ENCODE measurements at regions not wholly inside any gene's neighbourhood (a gene's known extent, or its start where the extent isn't known, plus 50 kb on each side); places are given as distances from the start of the nearest gene placed in this dataset.

- TF ChIP-seq CTCF (IDR thresholded peaks at IDR 0.05; ENCODE audit: unreplicated experiment), result no peak
- BruUV-seq (replicated peaks), result no TSS peak
- Mint-ChIP-seq H3K27ac (ENCODE audit: unreplicated experiment) (no peak overlapping the region), H3K9me3 (ENCODE audit: low read depth, unreplicated experiment) (peaks cover 5% of the 10 kb centered on the region), H3K4me1 (ENCODE audit: low read depth, unreplicated experiment) (no peaks in the 10 kb centered on the region), H3K36me3 (ENCODE audit: insufficient read depth, unreplicated experiment) (no peaks in the 10 kb centered on the region), H3K4me3 (ENCODE audit: low read depth, unreplicated experiment) (no peak overlapping the region), H3K27me3 (ENCODE audit: unreplicated experiment) (peaks cover 40% of the 10 kb centered on the region)
- DNase-seq, result no peak
- CTCF ChIA-PET, result no interaction called here
- intact Hi-C loops (cut with micrococcal nuclease; ENCODE audit: unreplicated experiment), result no loop called here
Measured at GRCh38 chr3:127059072-127059471, 76.2 kb downstream of the PLXNA1 start.

- no peak overlapping the region for H3K27ac Mint-ChIP-seq (ENCODE audit: unreplicated experiment)
- peaks cover 9% of the 10 kb centered on the region for H3K4me1 Mint-ChIP-seq (ENCODE audit: low read depth, unreplicated experiment)
- peaks cover 5% of the 10 kb centered on the region for H3K9me3 Mint-ChIP-seq (ENCODE audit: low read depth, unreplicated experiment)
- no peak for DNase-seq
- H3K4me3 Mint-ChIP-seq (ENCODE audit: low read depth, unreplicated experiment), result no peak overlapping the region
- intact Hi-C loops (cut with micrococcal nuclease; ENCODE audit: unreplicated experiment), result no loop called here
- peaks cover 52% of the 10 kb centered on the region for H3K27me3 Mint-ChIP-seq (ENCODE audit: unreplicated experiment)
- H3K36me3 Mint-ChIP-seq (ENCODE audit: insufficient read depth, unreplicated experiment), result no peaks in the 10 kb centered on the region
- no TSS peak for BruUV-seq (replicated peaks)
- TF ChIP-seq CTCF (IDR thresholded peaks at IDR 0.05; ENCODE audit: unreplicated experiment), result no peak
- CTCF ChIA-PET, result no interaction called here
Measured at GRCh38 chr3:127061641-127062040, 78.7 kb downstream of the PLXNA1 start.

GRCh38 chr3:127062926-127063325 lies 80.0 kb downstream of the PLXNA1 start:
- intact Hi-C loops (cut with micrococcal nuclease; ENCODE audit: unreplicated experiment), result no loop called here
- Mint-ChIP-seq H3K27me3 (ENCODE audit: unreplicated experiment) (peaks cover 53% of the 10 kb centered on the region), H3K4me3 (ENCODE audit: low read depth, unreplicated experiment) (no peak overlapping the region), H3K27ac (ENCODE audit: unreplicated experiment) (no peak overlapping the region), H3K4me1 (ENCODE audit: low read depth, unreplicated experiment) (peaks cover 9% of the 10 kb centered on the region), H3K9me3 (ENCODE audit: low read depth, unreplicated experiment) (no peaks in the 10 kb centered on the region), H3K36me3 (ENCODE audit: insufficient read depth, unreplicated experiment) (no peaks in the 10 kb centered on the region)
- no peak for DNase-seq
- CTCF ChIA-PET, result interaction anchor here (1.2 kb wide), 1 partner anchor 12 kb away, joined by 3 read pairs; no protein-coding TSS in a partner anchor
- TF ChIP-seq CTCF (IDR thresholded peaks at IDR 0.05; ENCODE audit: unreplicated experiment), result no peak
- no TSS peak for BruUV-seq (replicated peaks)

GRCh38 chr3:127063916-127064315 lies 81.0 kb downstream of the PLXNA1 start:
- no peak for DNase-seq
- no TSS peak for BruUV-seq (replicated peaks)
- intact Hi-C loops (cut with micrococcal nuclease; ENCODE audit: unreplicated experiment), result no loop called here
- no peaks in the 10 kb centered on the region for H3K9me3 Mint-ChIP-seq (ENCODE audit: low read depth, unreplicated experiment)
- no peak overlapping the region for H3K27ac Mint-ChIP-seq (ENCODE audit: unreplicated experiment)
- CTCF ChIA-PET, result no interaction called here
- no peak for TF ChIP-seq CTCF (IDR thresholded peaks at IDR 0.05; ENCODE audit: unreplicated experiment)
- peaks cover 9% of the 10 kb centered on the region for H3K4me1 Mint-ChIP-seq (ENCODE audit: low read depth, unreplicated experiment)
- H3K36me3 Mint-ChIP-seq (ENCODE audit: insufficient read depth, unreplicated experiment), result no peaks in the 10 kb centered on the region
- H3K4me3 Mint-ChIP-seq (ENCODE audit: low read depth, unreplicated experiment), result no peak overlapping the region
- peaks cover 53% of the 10 kb centered on the region for H3K27me3 Mint-ChIP-seq (ENCODE audit: unreplicated experiment)
